HG02763 (cell line): ENCODE measurements at regions not wholly inside any gene's neighbourhood (a gene's known extent, or its start where the extent isn't known, plus 50 kb on each side); places are given as distances from the start of the nearest gene placed in this dataset.

ENCODE experiments used
- ATAC-seq: cut with Tn5 transposase; IDR thresholded peaks from one replicate; pipeline ENCODE4 v1.9.1; 2021; ENCODE audit warnings: mild to moderate bottlenecking, moderate library complexity; ENCODE audit not compliant: unreplicated experiment

DNA sequence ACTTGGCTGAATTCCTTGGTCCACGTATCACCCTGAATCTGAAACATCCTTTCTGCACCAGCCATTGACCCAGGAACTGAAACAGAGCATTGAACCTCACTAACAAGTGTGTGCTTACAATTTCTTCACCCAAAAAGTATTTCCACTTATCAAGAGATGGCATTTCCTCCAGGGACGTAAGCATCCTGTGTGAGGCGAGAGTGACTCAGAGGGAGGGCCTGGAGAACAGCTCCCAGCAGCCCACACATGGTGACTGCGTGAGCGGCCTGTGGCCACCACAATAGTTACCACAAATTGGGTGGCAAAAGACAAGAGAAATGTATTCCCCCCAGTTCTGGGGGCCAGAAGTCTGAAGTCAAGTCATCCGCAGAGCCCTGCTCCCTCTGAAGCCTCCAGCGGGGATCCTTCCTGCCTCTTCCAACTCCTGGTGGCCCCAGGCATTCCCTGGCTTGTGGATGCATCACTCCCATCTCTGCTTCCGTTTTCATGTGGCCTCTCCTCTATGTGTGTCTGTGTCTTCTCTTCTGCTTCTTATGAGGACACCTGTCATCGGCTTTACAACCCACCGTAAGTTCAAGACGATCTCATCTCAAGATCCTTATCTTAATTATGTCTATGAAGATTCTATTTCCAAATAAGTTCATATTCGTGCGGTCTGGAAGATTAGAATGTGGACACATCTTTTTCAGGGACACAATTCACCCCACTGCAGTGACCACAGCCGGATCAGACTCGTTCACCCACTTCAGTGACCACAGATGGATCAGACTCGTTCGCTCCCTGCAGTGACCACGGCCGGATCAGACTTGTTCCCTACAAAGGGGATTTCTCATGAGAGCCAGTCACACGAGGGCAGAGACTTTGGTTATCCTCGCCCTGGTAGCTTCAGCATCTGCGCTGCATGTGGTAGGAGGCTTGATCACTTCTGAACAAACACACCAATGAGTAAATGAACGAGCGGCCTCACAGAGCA is 122.6 kb upstream of the FOXF1 start:
- no peak for ATAC-seq

DNA sequence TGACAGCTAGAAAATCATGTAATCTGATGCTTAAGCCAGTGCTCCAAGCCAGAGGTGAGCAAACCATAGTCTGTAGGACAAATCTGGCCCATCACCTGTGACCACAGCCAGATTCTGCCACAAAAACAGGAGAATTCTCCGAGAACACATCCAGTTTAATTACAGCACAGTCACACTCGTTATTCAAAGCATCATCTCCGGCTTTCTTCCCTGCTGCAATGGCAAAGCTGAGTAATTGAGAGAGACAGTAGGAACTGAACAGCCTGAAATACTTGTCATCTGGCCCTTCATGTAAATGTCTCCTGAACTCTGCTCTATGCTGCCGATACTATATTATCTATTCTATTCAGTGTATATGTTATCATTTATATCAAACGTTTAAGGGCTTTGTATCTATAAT is 121.4 kb upstream of the FOXF1 start:
- no peak for ATAC-seq

DNA sequence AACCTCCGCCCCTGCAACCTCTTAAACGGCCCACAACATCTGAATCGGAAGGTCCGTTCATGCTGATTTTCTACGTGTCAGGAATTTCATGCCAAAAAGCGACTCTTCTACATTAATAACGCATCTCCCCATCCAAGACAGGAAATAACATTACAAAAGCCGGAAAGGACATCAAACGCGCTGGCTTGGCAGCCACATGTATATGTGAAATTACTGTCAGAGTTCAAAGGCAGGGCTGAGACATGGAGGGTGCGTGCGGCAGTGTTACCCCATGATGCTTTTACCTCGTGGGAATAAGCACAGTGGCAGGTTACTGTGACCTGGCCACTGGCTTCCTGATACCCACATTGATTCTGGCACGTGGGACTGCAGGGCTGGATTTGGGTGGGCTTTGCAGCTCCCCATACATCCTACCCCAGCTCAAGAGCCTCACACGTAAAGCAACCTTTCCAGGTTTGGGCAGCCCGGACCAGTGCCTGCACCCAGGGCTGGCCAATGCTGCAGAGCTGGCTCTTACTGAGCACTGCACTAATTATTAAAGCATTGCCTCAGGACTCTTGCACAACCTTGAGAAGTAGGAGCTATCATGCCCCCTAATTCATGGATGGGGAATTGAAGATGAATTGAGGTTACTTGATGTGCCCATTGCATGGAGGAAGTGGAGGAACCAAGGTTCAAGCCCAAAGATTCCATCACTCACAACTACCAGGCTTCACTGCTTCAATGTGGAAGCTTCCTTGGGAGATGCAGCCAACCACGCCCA is 120.6 kb upstream of the FOXF1 start:
- ATAC-seq, result no peak

DNA sequence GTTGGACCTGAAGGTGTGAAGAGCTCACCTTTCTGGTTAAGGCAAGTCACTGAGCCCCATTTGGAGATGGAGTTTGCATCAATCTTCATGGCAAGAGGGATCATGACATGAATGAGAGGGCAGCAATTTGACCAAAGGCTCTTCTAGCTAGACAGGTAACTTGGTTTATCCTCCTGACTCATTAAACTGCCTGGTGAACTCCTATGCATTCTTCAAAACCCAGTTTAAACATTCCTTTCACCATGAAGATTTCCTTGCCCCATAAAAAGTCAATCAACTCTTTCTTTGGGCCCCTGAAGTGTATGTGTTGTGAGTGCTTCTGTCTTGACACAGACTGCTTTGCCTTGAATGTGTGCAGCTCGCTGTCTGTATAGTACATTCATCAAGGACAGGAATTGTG is 120.0 kb upstream of the FOXF1 start:
- no peak for ATAC-seq

- no peak for ATAC-seq
Observed at GRCh38 chr16:86391486-86391885, 118.8 kb upstream of the FOXF1 start.

GRCh38 chr16:86391984-86392383 is 118.3 kb upstream of the FOXF1 start:
- no peak for ATAC-seq

- no peak for ATAC-seq
Observed at GRCh38 chr16:86392436-86393152, 117.7 kb upstream of the FOXF1 start.

GRCh38 chr16:86393907-86394626 is 116.3 kb upstream of the FOXF1 start:
- no peak for ATAC-seq

- ATAC-seq, result no peak
Observed at GRCh38 chr16:86395477-86395876, 114.8 kb upstream of the FOXF1 start.

GRCh38 chr16:86396422-86396821 is 113.9 kb upstream of the FOXF1 start:
- no peak for ATAC-seq

- ATAC-seq, result no peak
Observed at GRCh38 chr16:86396901-86397311, 113.4 kb upstream of the FOXF1 start.

GRCh38 chr16:86398201-86398600 is 112.1 kb upstream of the FOXF1 start:
- ATAC-seq, result no peak

DNA sequence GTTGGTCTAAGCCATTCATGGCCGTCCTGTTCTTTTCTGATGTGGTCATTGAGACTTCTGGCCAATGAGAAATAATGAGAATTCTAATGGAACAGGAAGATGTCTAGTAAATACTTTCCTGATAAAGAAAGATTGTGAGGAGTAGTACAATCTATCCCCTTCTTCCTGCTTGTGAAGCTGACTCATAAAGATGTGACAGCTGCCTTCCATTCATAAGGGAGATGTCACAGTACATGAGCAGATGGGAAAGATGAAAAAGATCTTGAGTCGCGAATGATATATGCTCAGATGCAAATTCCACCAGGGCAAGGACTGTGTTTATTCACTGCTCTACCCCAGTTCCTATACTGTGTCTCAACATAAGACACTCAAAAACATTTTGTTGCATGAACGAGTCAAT is 111.7 kb upstream of the FOXF1 start:
- ATAC-seq, result no peak

DNA sequence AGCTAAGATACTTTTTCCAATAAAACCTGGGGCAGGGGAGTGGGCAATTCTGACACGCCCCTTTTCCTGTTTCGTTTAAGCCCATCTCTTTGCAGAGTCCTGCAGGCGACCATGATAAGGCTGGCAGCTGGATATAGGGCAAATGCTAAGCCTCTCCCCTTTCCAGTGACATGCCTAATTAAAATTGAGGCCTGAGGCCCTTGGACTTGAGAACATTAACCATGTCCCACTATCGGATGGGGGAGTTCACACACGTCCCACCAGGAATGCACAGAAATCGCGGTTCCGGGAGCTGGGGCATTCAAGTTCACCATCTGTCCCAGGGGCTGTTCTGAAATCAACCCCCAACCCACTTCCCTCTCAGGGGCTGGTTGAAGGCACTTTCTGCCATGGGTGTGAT is 109.2 kb upstream of the FOXF1 start:
- no peak for ATAC-seq

GRCh38 chr16:86403085-86403484 is 107.2 kb upstream of the FOXF1 start:
- no peak for ATAC-seq

DNA sequence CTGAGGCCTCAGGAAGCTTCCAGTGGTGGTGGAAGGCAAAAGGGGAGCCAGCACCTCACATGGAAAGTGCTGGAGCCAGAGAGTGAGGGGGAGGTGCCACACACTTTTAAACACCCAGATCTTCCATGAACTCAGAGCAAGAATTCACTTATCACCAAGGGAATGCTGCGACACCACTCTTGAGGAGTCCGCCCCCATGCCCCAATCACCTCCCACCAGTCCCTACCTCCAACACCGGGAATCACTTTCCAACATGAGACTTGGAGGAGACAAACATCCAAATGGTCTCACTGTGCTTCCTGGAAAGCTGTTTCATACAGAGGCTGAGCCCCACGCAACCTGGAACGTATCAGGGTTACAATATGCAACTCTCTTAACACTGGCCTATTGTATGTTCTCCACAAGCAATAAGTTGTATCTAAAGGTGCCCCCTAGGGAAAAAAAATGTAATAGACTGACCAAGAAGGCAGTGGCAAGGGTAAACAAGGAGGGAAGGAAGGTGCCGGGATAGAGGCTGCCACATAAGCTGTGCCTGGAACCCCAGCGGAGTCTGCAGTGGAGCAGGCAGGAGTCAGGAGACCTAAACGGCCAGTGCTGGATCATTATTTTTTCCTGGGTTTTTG is 106.7 kb upstream of the FOXF1 start:
- ATAC-seq, result no peak

DNA sequence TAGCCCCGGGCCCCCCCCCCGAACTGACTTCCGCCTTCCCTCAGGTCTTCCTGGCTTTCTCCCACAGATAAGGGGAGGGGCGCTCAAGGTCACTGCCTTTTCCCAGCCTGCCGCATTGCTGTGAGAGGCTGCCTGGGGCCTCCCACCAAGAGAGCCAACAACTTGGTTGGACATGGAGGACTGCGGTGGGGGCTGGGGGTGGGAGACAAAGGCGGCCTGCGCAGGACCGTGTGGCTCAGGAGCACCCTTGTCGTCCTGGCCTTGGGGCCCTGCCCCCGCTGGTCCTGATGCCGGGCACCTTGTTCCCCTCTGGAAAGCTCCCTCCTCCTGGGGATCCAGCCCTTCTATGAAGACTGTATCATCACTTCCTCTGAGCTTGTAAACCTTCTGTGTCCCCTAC is 105.6 kb upstream of the FOXF1 start:
- no peak for ATAC-seq

DNA sequence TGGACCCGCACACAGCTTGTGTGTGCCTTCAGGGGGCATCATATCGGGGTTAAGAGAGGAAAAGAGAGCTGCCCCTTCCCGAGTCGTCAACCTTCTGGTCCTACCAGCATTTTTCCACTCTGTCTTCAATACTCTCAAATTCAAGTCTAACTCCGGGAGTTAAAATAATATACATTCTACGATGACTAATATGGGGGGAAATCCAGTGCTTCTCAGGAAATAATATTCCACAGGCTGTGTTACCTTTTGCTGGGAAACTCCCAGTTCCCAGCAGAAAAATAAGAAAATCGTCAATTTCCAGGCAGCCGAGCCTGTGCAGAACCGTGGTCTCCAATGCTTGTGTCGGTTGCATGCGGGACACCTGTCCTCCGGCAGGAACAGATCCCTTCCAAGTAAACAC is 105.0 kb upstream of the FOXF1 start:
- no peak for ATAC-seq

DNA sequence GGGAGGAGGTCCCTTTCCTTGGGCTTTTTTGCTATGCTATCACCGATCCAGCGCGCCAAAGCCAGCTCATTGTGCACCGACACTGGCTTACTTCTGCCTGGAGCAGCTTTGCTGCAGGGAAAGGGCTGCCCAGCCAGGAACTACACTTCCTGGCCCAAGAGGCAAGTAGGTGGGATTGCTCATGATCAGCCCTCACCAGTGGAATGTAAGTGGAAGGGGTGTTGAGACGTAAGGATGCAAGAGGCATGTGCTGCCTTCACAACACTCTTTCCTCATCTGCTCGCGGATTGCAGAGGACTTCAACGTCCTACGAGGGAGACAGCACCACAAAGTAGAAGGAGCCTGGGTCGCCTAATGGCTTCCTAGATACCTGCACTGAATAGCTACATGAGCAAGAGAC is 104.3 kb upstream of the FOXF1 start:
- no peak for ATAC-seq

DNA sequence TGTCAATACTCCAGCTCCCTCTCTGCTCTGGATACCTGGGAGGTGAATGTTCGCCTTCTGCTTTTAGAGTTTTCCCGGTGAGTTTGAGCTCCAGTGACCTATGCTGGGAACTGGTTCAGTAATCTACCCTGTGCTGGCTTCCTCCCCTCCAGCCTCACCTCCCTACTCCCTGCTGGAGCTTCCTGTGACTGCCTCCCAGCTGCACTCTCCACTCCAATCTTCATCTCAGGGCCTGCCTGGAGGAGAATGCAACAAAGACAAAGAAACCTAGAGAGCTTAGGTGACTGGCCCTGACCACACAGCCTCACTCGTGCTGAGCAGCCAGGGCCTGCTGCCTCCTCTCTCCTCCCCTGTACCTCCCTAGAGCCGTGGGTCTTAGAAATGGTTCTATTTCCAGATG is 101.6 kb upstream of the FOXF1 start:
- ATAC-seq, result no peak
